ENCODE measurements at regions not wholly inside any gene's neighbourhood (a gene's known extent, or its start where the extent isn't known, plus 50 kb on each side); places are given as distances from the start of the nearest gene placed in this dataset.
"Not testable (repeated sequence)": the region's sequence is repeated elsewhere in the genome, so short reads cannot be mapped to it uniquely, and the experiment has no call there.

GRCh38 chr9:124146031-124146561 lies 111.7 kb upstream of the NEK6 start:
- DNase-seq (ENCODE audit: extremely low read depth, low read depth), result no peak
- TF ChIP-seq, protein P1, sequence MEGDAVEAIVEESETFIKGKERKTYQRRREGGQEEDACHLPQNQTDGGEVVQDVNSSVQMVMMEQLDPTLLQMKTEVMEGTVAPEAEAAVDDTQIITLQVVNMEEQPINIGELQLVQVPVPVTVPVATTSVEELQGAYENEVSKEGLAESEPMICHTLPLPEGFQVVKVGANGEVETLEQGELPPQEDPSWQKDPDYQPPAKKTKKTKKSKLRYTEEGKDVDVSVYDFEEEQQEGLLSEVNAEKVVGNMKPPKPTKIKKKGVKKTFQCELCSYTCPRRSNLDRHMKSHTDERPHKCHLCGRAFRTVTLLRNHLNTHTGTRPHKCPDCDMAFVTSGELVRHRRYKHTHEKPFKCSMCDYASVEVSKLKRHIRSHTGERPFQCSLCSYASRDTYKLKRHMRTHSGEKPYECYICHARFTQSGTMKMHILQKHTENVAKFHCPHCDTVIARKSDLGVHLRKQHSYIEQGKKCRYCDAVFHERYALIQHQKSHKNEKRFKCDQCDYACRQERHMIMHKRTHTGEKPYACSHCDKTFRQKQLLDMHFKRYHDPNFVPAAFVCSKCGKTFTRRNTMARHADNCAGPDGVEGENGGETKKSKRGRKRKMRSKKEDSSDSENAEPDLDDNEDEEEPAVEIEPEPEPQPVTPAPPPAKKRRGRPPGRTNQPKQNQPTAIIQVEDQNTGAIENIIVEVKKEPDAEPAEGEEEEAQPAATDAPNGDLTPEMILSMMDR (IDR thresholded peaks at IDR 0.05; ENCODE audit: low read depth, low read length, missing control alignments), result no peak
- no peak overlapping the region for H3K4me3 ChIP-seq (replicated peaks; ENCODE audit: low read depth, low read length)

- TF ChIP-seq, protein P1 (IDR thresholded peaks at IDR 0.05; ENCODE audit: low read depth, low read length, missing control alignments), result no peak
- DNase-seq (ENCODE audit: extremely low read depth, low read depth), result no peak
- H3K4me3 ChIP-seq (replicated peaks; ENCODE audit: low read depth, low read length), result no peak overlapping the region
Measured at GRCh38 chr9:124149992-124150391, 107.8 kb upstream of the NEK6 start.

DNA sequence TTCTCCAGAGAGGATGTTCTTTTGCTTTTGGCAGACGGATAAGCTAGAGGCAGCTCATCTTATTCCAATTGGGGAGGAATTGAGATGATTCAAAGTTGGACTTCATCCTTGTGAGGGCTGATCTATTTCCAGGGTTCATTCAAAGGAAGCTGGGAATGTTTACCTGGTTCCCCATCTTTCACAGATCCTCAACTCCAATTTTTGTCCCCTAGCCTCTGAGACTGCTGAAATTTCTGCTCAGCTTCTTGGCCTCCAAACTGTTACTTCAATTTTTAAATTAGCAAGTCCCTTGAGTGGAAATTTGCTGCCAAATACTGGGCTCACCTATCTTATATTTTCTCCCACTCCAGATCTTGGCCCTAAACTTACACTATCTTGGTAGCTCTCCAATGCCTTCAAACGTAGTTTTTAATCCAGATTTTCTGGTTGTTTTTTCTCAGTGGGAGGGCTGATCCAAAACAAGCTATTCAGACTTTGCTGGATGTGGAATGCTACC lies 93.9 kb upstream of the NEK6 start:
- TF ChIP-seq, protein P1 (IDR thresholded peaks at IDR 0.05; ENCODE audit: low read depth, low read length, missing control alignments), result no peak
- DNase-seq (ENCODE audit: extremely low read depth, low read depth), result no peak
- no peak overlapping the region for H3K4me3 ChIP-seq (replicated peaks; ENCODE audit: low read depth, low read length)

GRCh38 chr9:124164811-124165210 lies 92.9 kb upstream of the NEK6 start:
- no peak overlapping the region for H3K4me3 ChIP-seq (replicated peaks; ENCODE audit: low read depth, low read length)
- DNase-seq (ENCODE audit: extremely low read depth, low read depth), result no peak
- TF ChIP-seq, protein P1 (IDR thresholded peaks at IDR 0.05; ENCODE audit: low read depth, low read length, missing control alignments), result no peak

GRCh38 chr9:124174433-124174832 lies 83.3 kb upstream of the NEK6 start:
- TF ChIP-seq, protein P1 (IDR thresholded peaks at IDR 0.05; ENCODE audit: low read depth, low read length, missing control alignments), result no peak
- no peak for DNase-seq (ENCODE audit: extremely low read depth, low read depth)
- no peak overlapping the region for H3K4me3 ChIP-seq (replicated peaks; ENCODE audit: low read depth, low read length)

GRCh38 chr9:124177522-124177921 lies 80.2 kb upstream of the NEK6 start:
- DNase-seq (ENCODE audit: extremely low read depth, low read depth); H3K4me3 ChIP-seq (replicated peaks; ENCODE audit: low read depth, low read length): not testable (repeated sequence)

DNA sequence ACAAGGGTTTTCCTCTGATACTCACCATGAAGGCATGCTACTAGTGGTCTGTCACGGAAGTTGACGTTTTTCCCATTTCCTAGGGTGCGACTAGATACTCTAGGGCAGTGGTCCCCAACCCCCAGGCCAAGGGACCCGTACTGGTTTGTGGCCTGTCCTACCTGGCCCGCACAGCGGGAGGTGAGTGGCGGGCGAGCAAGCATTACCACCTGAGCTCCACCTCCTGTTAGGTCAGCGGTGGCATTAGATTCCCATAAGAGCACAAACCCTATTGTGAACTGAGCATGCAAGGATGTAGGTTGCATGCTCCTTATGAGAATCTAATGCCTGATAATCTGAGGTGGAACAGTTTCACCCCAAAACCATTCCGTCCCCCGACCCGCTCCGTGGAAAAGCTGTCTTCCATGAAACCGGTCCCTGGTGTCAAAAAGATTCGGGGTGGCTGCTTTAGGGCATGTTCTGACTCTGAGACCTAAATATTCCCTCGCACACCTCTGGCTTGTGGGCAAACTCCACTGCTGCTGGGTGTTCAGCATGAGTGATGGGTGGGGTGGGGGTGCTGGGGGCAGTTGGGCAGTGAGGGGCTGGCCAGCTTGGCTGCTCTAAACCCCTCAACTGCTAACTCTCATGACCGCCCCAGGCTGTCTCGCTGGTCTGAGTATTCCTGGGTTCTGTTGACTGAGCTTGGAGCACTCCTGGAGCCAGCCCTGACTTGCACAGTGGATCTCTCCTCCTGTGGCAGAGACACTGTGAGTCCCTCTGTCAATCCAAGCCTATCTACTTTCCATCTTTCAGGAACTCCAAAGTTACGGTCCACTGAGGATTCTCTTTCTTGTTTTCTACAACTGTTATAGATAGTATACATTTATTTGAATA lies 78.3 kb upstream of the NEK6 start:
- TF ChIP-seq, protein P1 (IDR thresholded peaks at IDR 0.05; ENCODE audit: low read depth, low read length, missing control alignments), result no peak
- no peak overlapping the region for H3K4me3 ChIP-seq (replicated peaks; ENCODE audit: low read depth, low read length)
- DNase-seq (ENCODE audit: extremely low read depth, low read depth), result no peak

Data from HFF-Myc (cell line).